Activated CD4-positive, alpha-beta T cell treated with anti-CD3 and anti-CD28 coated beads, Interleukin-2, amount 10 ng/mL, durations not matched to agents 7 days and 5 days (primary cell): ENCODE measurements at regions not wholly inside any gene's neighbourhood (a gene's known extent, or its start where the extent isn't known, plus 50 kb on each side); places are given as distances from the start of the nearest gene placed in this dataset.

ENCODE experiments used
- CTCF ChIA-PET: fragments of 350-600 bp; sonication (Branson Sonifier 250); formaldehyde crosslinking; loops from one replicate; lab custom pipeline; 2021; ENCODE audit warnings: antibody characterized with exemption; lab: Charles Lee
- POLR2A ChIA-PET: fragments of 350-600 bp; sonication (Branson Sonifier 250); formaldehyde crosslinking; loops from one replicate; lab custom pipeline; 2021; ENCODE audit warnings: antibody characterized with exemption; lab: Charles Lee
- DNase-seq: peaks from one replicate; pipeline ENCODE4 v3.0.0-alpha.2; 2020
- H3K27ac Mint-ChIP-seq: one replicate; pipeline ENCODE4 v1.8.0; 2021; ENCODE audit warnings: mild to moderate bottlenecking, moderate library complexity, mixed read lengths
- H3K27me3 Mint-ChIP-seq: one replicate; pipeline ENCODE4 v1.8.0; 2021; ENCODE audit warnings: mixed read lengths
- H3K36me3 Mint-ChIP-seq: one replicate; pipeline ENCODE4 v1.8.0; 2021; ENCODE audit warnings: low read depth, mixed read lengths
- H3K4me1 Mint-ChIP-seq: one replicate; pipeline ENCODE4 v1.8.0; 2021; ENCODE audit warnings: mixed read lengths
- H3K4me3 Mint-ChIP-seq: one replicate; pipeline ENCODE4 v1.8.0; 2021; ENCODE audit warnings: mild to moderate bottlenecking, moderate library complexity, mixed read lengths
- H3K9me3 Mint-ChIP-seq: one replicate; pipeline ENCODE4 v1.8.0; 2021; ENCODE audit warnings: mixed read lengths

- no peak overlapping the region for H3K27ac Mint-ChIP-seq
Measured at GRCh38 chr15:46117071-46117470, 482.2 kb downstream of the SQOR start.

GRCh38 chr15:46120713-46121112 lies 485.9 kb downstream of the SQOR start:
- Mint-ChIP-seq H3K36me3 (no peaks in the 10 kb centered on the region), H3K4me1 (no peaks in the 10 kb centered on the region), H3K4me3 (no peak overlapping the region), H3K27ac (no peak overlapping the region), H3K9me3 (peaks cover 7% of the 10 kb centered on the region), H3K27me3 (no peaks in the 10 kb centered on the region)
- CTCF ChIA-PET = no interaction called here
- POLR2A ChIA-PET = no interaction called here
- DNase-seq = no peak

More at GRCh38 chr15:46117071-46117470, 482.2 kb downstream of the SQOR start:
- H3K36me3 Mint-ChIP-seq = no peaks in the 10 kb centered on the region
- H3K27me3 Mint-ChIP-seq = no peaks in the 10 kb centered on the region
- H3K4me3 Mint-ChIP-seq = no peak overlapping the region
- no peaks in the 10 kb centered on the region for H3K4me1 Mint-ChIP-seq
- DNase-seq = no peak
- peaks cover 3% of the 10 kb centered on the region for H3K9me3 Mint-ChIP-seq
- ChIA-PET POLR2A (no interaction called here), CTCF (no interaction called here)

- Mint-ChIP-seq H3K4me3 (no peak overlapping the region), H3K4me1 (no peaks in the 10 kb centered on the region), H3K27me3 (no peaks in the 10 kb centered on the region), H3K9me3 (peaks cover 10% of the 10 kb centered on the region), H3K27ac (no peak overlapping the region), H3K36me3 (no peaks in the 10 kb centered on the region)
- CTCF ChIA-PET = no interaction called here
- POLR2A ChIA-PET = no interaction called here
- DNase-seq = no peak
Measured at GRCh38 chr15:46121441-46121840, 486.6 kb downstream of the SQOR start.

DNA sequence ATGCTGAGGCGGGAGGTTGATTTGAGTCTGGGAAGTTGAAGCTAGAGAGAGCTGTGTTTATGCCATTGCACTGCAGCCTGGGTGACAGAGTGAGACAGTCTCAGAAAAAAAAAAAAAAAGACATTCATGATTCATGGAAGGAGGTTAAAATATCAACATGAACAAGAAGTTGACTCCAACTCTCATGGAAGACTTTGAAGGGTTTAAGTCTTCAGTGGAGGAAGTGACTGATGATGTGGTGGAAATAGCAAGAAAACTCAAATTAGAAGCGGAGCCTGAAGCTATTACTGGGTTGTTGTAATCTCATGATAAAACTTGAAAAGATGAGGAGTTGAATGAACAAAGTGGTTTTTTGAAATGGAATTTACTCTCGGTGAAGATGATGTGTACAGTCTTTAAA lies 491.8 kb downstream of the SQOR start:
- Mint-ChIP-seq H3K9me3 (peaks cover 10% of the 10 kb centered on the region), H3K4me1 (no peaks in the 10 kb centered on the region), H3K27me3 (no peaks in the 10 kb centered on the region), H3K36me3 (no peaks in the 10 kb centered on the region), H3K27ac (no peak overlapping the region), H3K4me3 (no peak overlapping the region)
- POLR2A ChIA-PET = no interaction called here
- DNase-seq = no peak
- CTCF ChIA-PET = no interaction called here

DNA sequence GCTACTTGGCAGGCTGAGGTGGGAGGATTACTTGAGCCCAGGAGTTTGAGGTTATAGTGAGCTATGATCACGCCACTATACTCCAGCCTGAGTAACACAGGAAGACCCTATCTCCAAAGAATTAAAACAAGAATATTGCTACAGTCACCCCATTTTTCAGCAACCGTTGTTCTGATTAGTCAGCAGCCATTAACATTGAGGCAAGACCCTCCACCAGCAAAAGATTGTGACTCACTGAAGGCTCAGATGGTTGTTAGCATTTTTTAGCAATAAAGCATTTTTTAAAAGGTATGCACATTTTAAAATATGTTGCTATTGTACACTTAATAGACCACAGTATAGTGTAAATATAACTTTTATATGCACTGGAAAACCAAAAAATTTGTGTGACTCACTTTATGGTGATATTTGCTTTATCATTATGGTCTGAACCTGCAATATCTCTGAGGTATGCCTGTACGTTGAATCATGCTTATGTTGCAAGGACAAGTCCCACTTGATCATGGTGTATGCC lies 492.6 kb downstream of the SQOR start:
- CTCF ChIA-PET = no interaction called here
- POLR2A ChIA-PET = no interaction called here
- DNase-seq = no peak
- Mint-ChIP-seq H3K4me3 (no peak overlapping the region), H3K9me3 (peaks cover 13% of the 10 kb centered on the region), H3K27me3 (no peaks in the 10 kb centered on the region), H3K36me3 (no peaks in the 10 kb centered on the region), H3K4me1 (no peaks in the 10 kb centered on the region), H3K27ac (no peak overlapping the region)

DNA sequence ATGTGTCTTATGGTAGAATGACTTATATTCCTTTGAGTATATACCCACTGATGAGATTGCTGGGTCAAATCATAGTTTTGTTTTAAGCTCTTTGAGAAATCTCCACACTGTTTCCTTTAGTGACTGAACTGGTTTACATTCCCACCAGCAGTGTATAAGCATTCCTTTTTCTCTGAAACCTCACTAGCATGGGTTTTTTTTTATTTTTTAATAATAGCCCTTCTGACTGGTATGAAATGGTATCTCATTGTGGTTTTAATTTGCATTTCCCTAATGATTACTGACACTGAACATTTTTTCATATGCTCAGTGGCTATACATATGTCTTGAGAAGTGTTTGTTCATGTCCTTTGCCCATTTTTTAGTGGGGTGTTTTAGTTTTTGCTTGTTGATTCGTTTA lies 494.3 kb downstream of the SQOR start:
- ChIA-PET CTCF (no interaction called here), POLR2A (no interaction called here)
- H3K4me1 Mint-ChIP-seq = no peaks in the 10 kb centered on the region

GRCh38 chr15:46131876-46132275 lies 497.0 kb downstream of the SQOR start:
- POLR2A ChIA-PET = no interaction called here
- Mint-ChIP-seq H3K4me3 (no peak overlapping the region), H3K27ac (no peak overlapping the region), H3K4me1 (no peaks in the 10 kb centered on the region), H3K36me3 (no peaks in the 10 kb centered on the region), H3K9me3 (peaks cover 15% of the 10 kb centered on the region), H3K27me3 (no peaks in the 10 kb centered on the region)
- no peak for DNase-seq
- CTCF ChIA-PET = no interaction called here

More for the DNA sequence above, 494.3 kb downstream of the SQOR start:
- no peak for DNase-seq
- Mint-ChIP-seq H3K27ac (no peak overlapping the region), H3K27me3 (no peaks in the 10 kb centered on the region), H3K36me3 (no peaks in the 10 kb centered on the region), H3K4me3 (no peak overlapping the region), H3K9me3 (peaks cover 13% of the 10 kb centered on the region)

- H3K4me1 Mint-ChIP-seq = no peaks in the 10 kb centered on the region
- ChIA-PET CTCF (no interaction called here), POLR2A (no interaction called here)
Measured at GRCh38 chr15:46137443-46137842, 502.6 kb downstream of the SQOR start.

GRCh38 chr15:46146002-46146401 lies 511.2 kb downstream of the SQOR start:
- CTCF ChIA-PET = no interaction called here
- Mint-ChIP-seq H3K27me3 (no peaks in the 10 kb centered on the region), H3K36me3 (no peaks in the 10 kb centered on the region), H3K4me3 (no peak overlapping the region), H3K9me3 (peaks cover 8% of the 10 kb centered on the region), H3K27ac (no peak overlapping the region), H3K4me1 (no peaks in the 10 kb centered on the region)
- POLR2A ChIA-PET = no interaction called here
- DNase-seq = no peak

More at GRCh38 chr15:46137443-46137842, 502.6 kb downstream of the SQOR start:
- no peak for DNase-seq
- Mint-ChIP-seq H3K4me3 (no peak overlapping the region), H3K27me3 (no peaks in the 10 kb centered on the region), H3K36me3 (no peaks in the 10 kb centered on the region), H3K9me3 (peaks cover 14% of the 10 kb centered on the region), H3K27ac (no peak overlapping the region)

- POLR2A ChIA-PET = no interaction called here
- DNase-seq = no peak
- H3K36me3 Mint-ChIP-seq = no peaks in the 10 kb centered on the region
- no peak overlapping the region for H3K27ac Mint-ChIP-seq
- no peaks in the 10 kb centered on the region for H3K4me1 Mint-ChIP-seq
- H3K27me3 Mint-ChIP-seq = no peaks in the 10 kb centered on the region
- no peak overlapping the region for H3K4me3 Mint-ChIP-seq
- peaks cover 8% of the 10 kb centered on the region for H3K9me3 Mint-ChIP-seq
- CTCF ChIA-PET = no interaction called here
Measured at GRCh38 chr15:46146915-46147314, 512.1 kb downstream of the SQOR start.

DNA sequence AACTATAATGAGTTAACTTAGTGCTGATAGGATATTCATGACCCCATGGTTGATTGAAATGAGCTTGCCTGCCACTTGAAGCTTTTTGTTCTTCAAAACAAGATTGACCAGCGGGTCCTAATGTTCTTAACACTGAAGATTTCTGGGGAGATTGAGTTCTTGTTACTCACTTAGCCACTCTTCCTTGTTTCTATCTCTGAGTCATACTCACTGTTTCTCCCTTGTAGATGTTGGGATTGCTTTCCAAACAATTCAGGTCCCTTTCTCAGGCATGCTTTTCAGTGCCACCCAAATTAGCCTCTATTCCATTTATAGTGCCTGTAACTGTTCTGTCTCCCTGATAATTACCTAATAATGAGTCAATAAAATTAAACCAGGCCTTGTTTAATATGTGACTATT lies 517.0 kb downstream of the SQOR start:
- no peaks in the 10 kb centered on the region for H3K36me3 Mint-ChIP-seq
- peaks cover 14% of the 10 kb centered on the region for H3K9me3 Mint-ChIP-seq
- H3K4me1 Mint-ChIP-seq = no peaks in the 10 kb centered on the region
- POLR2A ChIA-PET = interaction anchor here (0.7 kb wide), 1 partner anchor 39 kb away, joined by 4 read pairs; no protein-coding TSS in a partner anchor
- H3K27me3 Mint-ChIP-seq = no peaks in the 10 kb centered on the region
- no peak overlapping the region for H3K4me3 Mint-ChIP-seq
- no peak overlapping the region for H3K27ac Mint-ChIP-seq
- DNase-seq = no peak
- CTCF ChIA-PET = interaction anchor here (0.6 kb wide), 1 partner anchor 1879 kb away, joined by 4 read pairs; no protein-coding TSS in a partner anchor

- Mint-ChIP-seq H3K4me3 (no peak overlapping the region), H3K36me3 (no peaks in the 10 kb centered on the region), H3K27me3 (no peaks in the 10 kb centered on the region), H3K4me1 (no peaks in the 10 kb centered on the region), H3K27ac (no peak overlapping the region), H3K9me3 (peaks cover 16% of the 10 kb centered on the region)
- CTCF ChIA-PET = no interaction called here
- POLR2A ChIA-PET = no interaction called here
- DNase-seq = no peak
Measured at GRCh38 chr15:46166750-46167149, 531.9 kb downstream of the SQOR start.

- no peaks in the 10 kb centered on the region for H3K27me3 Mint-ChIP-seq
- POLR2A ChIA-PET = no interaction called here
- DNase-seq = no peak
- H3K4me1 Mint-ChIP-seq = no peaks in the 10 kb centered on the region
- peaks cover 12% of the 10 kb centered on the region for H3K9me3 Mint-ChIP-seq
- H3K27ac Mint-ChIP-seq = no peak overlapping the region
- H3K36me3 Mint-ChIP-seq = no peaks in the 10 kb centered on the region
- CTCF ChIA-PET = no interaction called here
- no peak overlapping the region for H3K4me3 Mint-ChIP-seq
Measured at GRCh38 chr15:46170326-46170725, 535.5 kb downstream of the SQOR start.

- CTCF ChIA-PET = no interaction called here
- no peaks in the 10 kb centered on the region for H3K36me3 Mint-ChIP-seq
- peaks cover 16% of the 10 kb centered on the region for H3K9me3 Mint-ChIP-seq
- DNase-seq = no peak
- H3K4me3 Mint-ChIP-seq = no peak overlapping the region
- POLR2A ChIA-PET = no interaction called here
- no peak overlapping the region for H3K27ac Mint-ChIP-seq
- no peaks in the 10 kb centered on the region for H3K4me1 Mint-ChIP-seq
- no peaks in the 10 kb centered on the region for H3K27me3 Mint-ChIP-seq
Measured at GRCh38 chr15:46174122-46174521, 539.3 kb downstream of the SQOR start.
